DND-41 (cell line): ENCODE measurements at regions not wholly inside any gene's neighbourhood (a gene's known extent, or its start where the extent isn't known, plus 50 kb on each side); places are given as distances from the start of the nearest gene placed in this dataset.

ENCODE experiments used
- ATAC-seq: fragments of 200-7000 bp; cut with Tn5 transposase; 3 replicates; pipeline ENCODE4 v1.9.1; 2021; ENCODE audit warnings: low read depth; ENCODE audit not compliant: insufficient read depth
- DNase-seq: peaks from one replicate; pipeline ENCODE4 v3.0.0-alpha.2; 2020
- H2AFZ ChIP-seq: 2 replicates; pipeline ENCODE4 v1.6.0; 2012; ENCODE audit warnings: low read depth, low read length
- H3K27ac ChIP-seq: 2 replicates; pipeline ENCODE4 v1.5.1; 2012; ENCODE audit warnings: low read length, inconsistent platforms
- H3K27me3 ChIP-seq: fragments of 200-600 bp; sonication (generic); 2 replicates; pipeline ENCODE4 v1.6.0; 2012; ENCODE audit warnings: low read length, mild to moderate bottlenecking, inconsistent platforms; ENCODE audit not compliant: insufficient read depth, poor library complexity
- H3K36me3 ChIP-seq: 2 replicates; pipeline ENCODE4 v1.5.1; 2012; ENCODE audit warnings: low read length, inconsistent platforms; ENCODE audit not compliant: insufficient read depth
- H3K4me1 ChIP-seq: 2 replicates; pipeline ENCODE4 v1.5.1; 2012; ENCODE audit warnings: mild to moderate bottlenecking, low read length; ENCODE audit not compliant: insufficient read depth
- H3K4me2 ChIP-seq: 2 replicates; pipeline ENCODE4 v1.6.0; 2012; ENCODE audit warnings: mild to moderate bottlenecking, moderate library complexity, low read length, inconsistent platforms; ENCODE audit not compliant: insufficient read depth
- H3K4me3 ChIP-seq, 2 experiments: fragments of 200-600 bp in 1 of 2; shearing (Covaris generic) in 1 of 2; 2 replicates each; pipeline ENCODE4 v1.5.1; 2012 to 2016; ENCODE audit warnings: inconsistent platforms in 2 of 2, low read length in 2 of 2, mild to moderate bottlenecking in 2 of 2, low read depth in 1 of 2, moderate library complexity in 1 of 2
- H3K79me2 ChIP-seq: 2 replicates; pipeline ENCODE4 v1.6.0; 2012; ENCODE audit warnings: low read length, inconsistent platforms; ENCODE audit not compliant: insufficient read depth
- H3K9ac ChIP-seq: 2 replicates; pipeline ENCODE4 v1.6.0; 2012; ENCODE audit warnings: low read depth, mild to moderate bottlenecking, inconsistent platforms, low read length, moderate library complexity
- H3K9me3 ChIP-seq: 2 replicates; pipeline ENCODE4 v1.5.1; 2012; ENCODE audit warnings: low read length, moderate library complexity, mild to moderate bottlenecking, inconsistent platforms; ENCODE audit not compliant: insufficient read depth, severe bottlenecking
- H4K20me1 ChIP-seq: 2 replicates; pipeline ENCODE4 v1.6.0; 2012; ENCODE audit warnings: low read length; ENCODE audit not compliant: insufficient read depth
- EZH2 ChIP-seq: IDR thresholded peaks from 3 replicates; pipeline ENCODE4 v1.6.1; 2012; ENCODE audit warnings: borderline replicate concordance, low read depth, mild to moderate bottlenecking, moderate library complexity, low read length, inconsistent platforms; ENCODE audit not compliant: severe bottlenecking
- TF ChIP-seq, protein P1 (sequence below): IDR thresholded peaks from 2 replicates; pipeline ENCODE4 v1.5.1; 2012; ENCODE audit warnings: borderline replicate concordance, low read length, moderate library complexity, mild to moderate bottlenecking; ENCODE audit not compliant: poor library complexity, severe bottlenecking; ENCODE audit errors: extremely low read depth

- H3K27ac ChIP-seq, result no peak overlapping the region
- no peaks in the 10 kb centered on the region for H3K36me3 ChIP-seq
- ATAC-seq, result no peak
- H3K9ac ChIP-seq, result no peak overlapping the region
- H3K79me2 ChIP-seq, result no peaks in the 10 kb centered on the region
- H4K20me1 ChIP-seq, result no peaks in the 10 kb centered on the region
- no peak for DNase-seq
- H3K4me3 ChIP-seq, result no peak overlapping the region
- no peak overlapping the region for H3K4me2 ChIP-seq
- H3K4me1 ChIP-seq, result no peaks in the 10 kb centered on the region
- TF ChIP-seq, protein P1, sequence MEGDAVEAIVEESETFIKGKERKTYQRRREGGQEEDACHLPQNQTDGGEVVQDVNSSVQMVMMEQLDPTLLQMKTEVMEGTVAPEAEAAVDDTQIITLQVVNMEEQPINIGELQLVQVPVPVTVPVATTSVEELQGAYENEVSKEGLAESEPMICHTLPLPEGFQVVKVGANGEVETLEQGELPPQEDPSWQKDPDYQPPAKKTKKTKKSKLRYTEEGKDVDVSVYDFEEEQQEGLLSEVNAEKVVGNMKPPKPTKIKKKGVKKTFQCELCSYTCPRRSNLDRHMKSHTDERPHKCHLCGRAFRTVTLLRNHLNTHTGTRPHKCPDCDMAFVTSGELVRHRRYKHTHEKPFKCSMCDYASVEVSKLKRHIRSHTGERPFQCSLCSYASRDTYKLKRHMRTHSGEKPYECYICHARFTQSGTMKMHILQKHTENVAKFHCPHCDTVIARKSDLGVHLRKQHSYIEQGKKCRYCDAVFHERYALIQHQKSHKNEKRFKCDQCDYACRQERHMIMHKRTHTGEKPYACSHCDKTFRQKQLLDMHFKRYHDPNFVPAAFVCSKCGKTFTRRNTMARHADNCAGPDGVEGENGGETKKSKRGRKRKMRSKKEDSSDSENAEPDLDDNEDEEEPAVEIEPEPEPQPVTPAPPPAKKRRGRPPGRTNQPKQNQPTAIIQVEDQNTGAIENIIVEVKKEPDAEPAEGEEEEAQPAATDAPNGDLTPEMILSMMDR, result no peak
- no peak for TF ChIP-seq EZH2
- no peak overlapping the region for H2AFZ ChIP-seq
- H3K9me3 ChIP-seq, result no peaks in the 10 kb centered on the region
- no peaks in the 10 kb centered on the region for H3K27me3 ChIP-seq
Observed at GRCh38 chr2:215870088-215870490, 143.3 kb downstream of the MREG start.

DNA sequence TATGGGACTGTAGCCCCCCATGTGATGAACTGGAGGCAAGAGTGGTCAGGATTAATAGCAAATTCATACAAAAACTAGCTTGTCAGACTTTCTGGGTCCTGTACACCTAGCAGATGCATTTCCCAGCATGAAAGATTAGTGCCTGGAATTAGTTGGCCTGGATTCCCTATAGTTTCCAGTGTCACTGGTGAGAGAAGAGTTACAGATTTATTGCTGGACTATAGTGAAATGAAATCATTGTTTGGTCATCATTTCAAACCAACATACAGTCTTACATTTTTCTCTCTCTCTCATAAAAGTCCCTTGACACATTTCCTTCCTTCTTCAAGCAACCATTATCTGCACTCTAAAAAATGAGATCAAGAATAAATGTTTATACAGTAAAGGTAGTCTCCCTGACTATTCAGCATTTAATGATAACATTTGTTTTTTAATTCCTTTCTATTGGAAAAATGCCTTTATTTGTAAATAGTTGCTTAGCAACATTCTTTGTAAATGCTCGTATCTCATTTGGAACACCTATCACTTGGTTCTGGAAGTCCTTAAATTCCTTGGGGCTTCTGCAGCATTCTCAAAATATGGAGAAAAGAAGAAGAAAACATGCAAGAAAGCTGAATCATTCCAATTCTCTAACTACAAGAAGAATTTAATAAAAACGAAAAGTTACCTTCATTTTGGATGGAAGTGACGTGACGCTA lies 144.4 kb downstream of the MREG start:
- Histone ChIP-seq H3K9me3 (no peaks in the 10 kb centered on the region), H3K4me2 (no peak overlapping the region), H2AFZ (no peak overlapping the region), H3K9ac (no peak overlapping the region), H3K27ac (no peak overlapping the region), H4K20me1 (no peaks in the 10 kb centered on the region), H3K36me3 (no peaks in the 10 kb centered on the region), H3K4me3 (no peak overlapping the region), H3K27me3 (no peaks in the 10 kb centered on the region), H3K4me1 (no peaks in the 10 kb centered on the region), H3K79me2 (no peaks in the 10 kb centered on the region)
- no peak for DNase-seq
- ATAC-seq, result no peak
- TF ChIP-seq EZH2, result no peak
- TF ChIP-seq, protein P1, result no peak

GRCh38 chr2:215866606-215867005 lies 146.7 kb downstream of the MREG start:
- Histone ChIP-seq H3K9ac (no peak overlapping the region), H3K27me3 (no peaks in the 10 kb centered on the region), H3K27ac (no peak overlapping the region), H3K4me3 (no peak overlapping the region), H3K79me2 (no peaks in the 10 kb centered on the region), H4K20me1 (no peaks in the 10 kb centered on the region), H2AFZ (no peak overlapping the region), H3K4me2 (no peak overlapping the region), H3K9me3 (no peaks in the 10 kb centered on the region), H3K36me3 (no peaks in the 10 kb centered on the region), H3K4me1 (no peaks in the 10 kb centered on the region)
- no peak for ATAC-seq
- TF ChIP-seq, protein P1, result no peak
- no peak for TF ChIP-seq EZH2
- no peak for DNase-seq

DNA sequence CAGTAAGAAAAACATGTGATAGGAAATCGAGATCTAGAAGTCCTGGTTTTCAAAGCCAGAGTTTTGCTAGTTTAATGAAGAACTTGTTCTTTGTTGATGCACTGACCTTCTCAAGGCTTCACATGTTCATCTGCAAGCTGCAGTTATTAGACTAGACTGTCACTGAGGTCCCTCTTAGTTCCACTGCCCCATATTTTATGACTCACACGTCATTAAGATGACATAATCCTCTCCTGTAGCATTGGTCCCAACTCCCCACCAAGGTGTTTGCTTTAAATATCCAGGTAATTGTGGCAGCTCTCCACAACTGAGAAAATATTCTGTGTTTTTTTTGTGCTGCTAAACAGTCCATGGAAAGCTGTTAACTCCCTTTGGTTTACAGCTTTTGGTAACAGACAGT lies 149.7 kb downstream of the MREG start:
- no peak overlapping the region for H3K4me2 ChIP-seq
- no peak for DNase-seq

More for the DNA sequence above, 149.7 kb downstream of the MREG start:
- TF ChIP-seq, protein P1, result no peak
- TF ChIP-seq EZH2, result no peak
- Histone ChIP-seq H3K4me1 (no peaks in the 10 kb centered on the region), H3K9me3 (no peaks in the 10 kb centered on the region), H3K4me3 (no peak overlapping the region), H3K9ac (no peak overlapping the region), H4K20me1 (no peaks in the 10 kb centered on the region), H3K79me2 (no peaks in the 10 kb centered on the region), H3K27me3 (no peaks in the 10 kb centered on the region), H3K27ac (no peak overlapping the region), H2AFZ (no peak overlapping the region), H3K36me3 (no peaks in the 10 kb centered on the region)
- ATAC-seq, result no peak
